ENCODE measurements at regions not wholly inside any gene's neighbourhood (a gene's known extent, or its start where the extent isn't known, plus 50 kb on each side); places are given as distances from the start of the nearest gene placed in this dataset.

DNA sequence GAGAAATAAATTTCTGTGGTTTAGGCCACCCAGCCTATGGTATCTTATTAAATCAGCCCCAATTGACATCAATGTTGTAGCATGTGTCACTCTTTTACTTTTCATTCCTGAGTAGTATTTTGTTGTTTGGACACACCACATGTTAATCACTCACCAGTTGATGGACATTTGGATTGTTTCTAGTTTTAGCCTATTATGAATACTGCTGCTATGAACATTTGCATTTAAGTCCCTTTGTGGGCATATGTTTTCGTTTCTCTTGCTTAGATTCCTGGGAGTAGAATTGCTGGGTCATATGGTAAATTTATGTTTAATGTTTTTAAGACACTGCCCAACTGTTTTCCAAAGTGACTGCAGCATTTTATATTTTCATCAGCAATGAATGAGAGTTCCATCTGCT is 50.2 kb upstream of the NUF2 start (continued):
- TF ChIP-seq, protein P1, sequence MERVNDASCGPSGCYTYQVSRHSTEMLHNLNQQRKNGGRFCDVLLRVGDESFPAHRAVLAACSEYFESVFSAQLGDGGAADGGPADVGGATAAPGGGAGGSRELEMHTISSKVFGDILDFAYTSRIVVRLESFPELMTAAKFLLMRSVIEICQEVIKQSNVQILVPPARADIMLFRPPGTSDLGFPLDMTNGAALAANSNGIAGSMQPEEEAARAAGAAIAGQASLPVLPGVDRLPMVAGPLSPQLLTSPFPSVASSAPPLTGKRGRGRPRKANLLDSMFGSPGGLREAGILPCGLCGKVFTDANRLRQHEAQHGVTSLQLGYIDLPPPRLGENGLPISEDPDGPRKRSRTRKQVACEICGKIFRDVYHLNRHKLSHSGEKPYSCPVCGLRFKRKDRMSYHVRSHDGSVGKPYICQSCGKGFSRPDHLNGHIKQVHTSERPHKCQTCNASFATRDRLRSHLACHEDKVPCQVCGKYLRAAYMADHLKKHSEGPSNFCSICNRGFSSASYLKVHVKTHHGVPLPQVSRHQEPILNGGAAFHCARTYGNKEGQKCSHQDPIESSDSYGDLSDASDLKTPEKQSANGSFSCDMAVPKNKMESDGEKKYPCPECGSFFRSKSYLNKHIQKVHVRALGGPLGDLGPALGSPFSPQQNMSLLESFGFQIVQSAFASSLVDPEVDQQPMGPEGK (CRISPR knock-in tag; IDR thresholded peaks at IDR 0.05; ENCODE audit: borderline replicate concordance), result no peak
- TF ChIP-seq ZNF565 (CRISPR knock-in tag; conservative IDR thresholded peaks at IDR 0.05; ENCODE audit: low read depth) (no peak), GLIS3 (CRISPR knock-in tag; IDR thresholded peaks at IDR 0.05) (no peak)
